Stimulated activated CD8-positive, alpha-beta memory T cell treated with anti-CD3 and anti-CD28 coated beads, Interleukin-15, amount 100 ng/mL, for 4 hours (primary cell): ENCODE measurements at regions not wholly inside any gene's neighbourhood (a gene's known extent, or its start where the extent isn't known, plus 50 kb on each side); places are given as distances from the start of the nearest gene placed in this dataset.
"Not testable (repeated sequence)": the region's sequence is repeated elsewhere in the genome, so short reads cannot be mapped to it uniquely, and the experiment has no call there.

Experiments
- DNase-seq, 2 donors: peaks; one replicate each; pipeline ENCODE4 v3.0.0-alpha.2; 2020; ENCODE audit warnings: low read depth in 2 of 2

DNA sequence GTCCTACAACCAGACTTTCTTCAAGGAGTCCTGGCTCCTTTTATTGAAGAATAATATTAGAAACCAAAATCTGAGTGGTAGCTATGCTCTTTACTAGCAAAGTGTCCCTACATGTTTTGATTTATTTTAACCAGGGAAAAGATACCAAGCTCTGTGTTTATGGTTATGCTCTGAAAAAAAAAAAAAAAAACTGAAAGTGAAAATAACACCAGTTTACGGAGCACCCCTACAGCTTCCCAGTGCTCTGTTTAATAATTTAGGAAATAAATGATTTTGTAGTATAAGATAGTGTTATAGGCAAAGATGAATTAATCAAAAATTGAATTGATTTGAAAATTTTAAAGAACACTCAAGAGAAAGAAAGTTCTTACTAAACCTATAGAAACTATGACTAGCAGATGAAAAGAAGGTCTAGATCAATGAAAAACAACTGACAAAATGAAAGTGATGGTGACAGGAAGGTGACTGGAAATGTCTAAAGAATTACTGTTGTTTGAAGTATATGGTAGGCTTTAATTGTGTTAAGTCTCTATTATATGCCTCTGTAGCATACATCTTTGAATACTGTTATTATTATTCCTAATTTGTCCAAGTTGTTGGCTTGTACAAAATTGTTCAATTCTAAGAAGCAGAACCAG lies 1698.4 kb upstream of the PCDH10 start:
- no peak for DNase-seq

DNA sequence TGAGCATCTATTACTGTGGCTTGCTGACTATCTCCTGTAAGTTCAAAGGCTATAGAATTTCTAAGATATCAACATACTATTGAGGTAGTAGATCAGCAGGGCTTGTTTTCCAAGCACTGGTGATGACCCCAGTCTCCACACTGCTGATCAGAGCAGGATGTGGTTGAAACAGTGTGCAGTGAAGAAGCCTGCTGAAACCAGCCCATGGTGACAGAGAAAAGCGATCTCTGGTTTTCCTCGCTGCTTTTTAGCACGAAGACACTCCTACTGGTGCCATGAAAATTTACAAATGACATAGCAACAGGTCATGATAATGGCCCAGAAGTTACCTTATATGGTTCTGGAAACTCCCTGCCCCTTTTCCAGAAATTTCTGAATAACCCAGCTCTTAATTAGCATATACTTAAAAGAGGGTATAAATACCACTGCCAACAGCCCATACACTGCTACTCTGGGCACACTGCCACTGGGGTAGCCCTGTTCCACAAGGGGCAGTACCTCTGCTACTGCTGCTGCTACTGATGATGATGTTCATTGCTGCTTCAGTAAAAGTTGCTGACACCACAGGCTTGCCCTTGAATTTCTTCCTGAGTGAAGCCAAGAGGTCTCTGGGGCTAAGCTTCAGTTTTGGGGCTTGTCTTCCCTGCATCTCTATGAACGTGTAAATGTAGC lies 1689.5 kb upstream of the PCDH10 start:
- no peak for DNase-seq

DNA sequence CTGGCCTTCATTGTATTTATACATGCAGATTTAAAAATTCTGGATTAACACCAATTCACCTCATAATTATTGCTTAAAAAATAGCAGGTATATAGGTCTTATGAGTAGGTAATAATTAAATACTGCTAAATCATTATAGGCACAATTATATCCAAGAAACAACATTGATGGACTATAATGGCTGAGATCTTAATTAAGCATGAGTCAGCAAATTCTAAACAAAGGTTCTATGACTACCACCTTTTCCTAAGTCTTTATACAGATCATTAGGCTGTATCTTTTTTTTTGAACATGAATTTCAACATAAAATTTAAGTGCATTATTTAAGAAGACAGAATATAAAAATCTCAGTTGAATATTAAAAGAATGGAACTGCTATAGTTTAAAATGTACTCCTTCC lies 1678.7 kb upstream of the PCDH10 start:
- DNase-seq: no peak

DNA sequence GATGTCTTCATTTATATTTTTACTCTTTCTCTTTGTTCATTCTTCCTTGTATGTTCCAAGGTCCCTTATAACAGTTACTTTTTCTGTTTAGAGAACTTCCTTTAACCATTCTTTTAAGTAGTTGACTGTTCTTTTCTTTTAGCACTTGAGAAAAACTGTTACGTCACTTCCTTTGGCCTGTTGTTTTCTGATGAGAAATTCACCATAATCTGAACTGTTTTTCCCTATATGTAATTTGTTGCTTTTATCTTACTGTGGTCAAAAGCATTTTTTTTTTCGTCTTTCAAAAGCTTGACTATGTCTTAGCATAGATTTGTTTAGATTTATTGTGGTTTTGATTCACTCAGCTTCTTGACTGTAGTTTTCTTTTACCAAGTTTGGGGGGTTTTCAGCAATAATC lies 1660.3 kb upstream of the PCDH10 start:
- no peak for DNase-seq

DNA sequence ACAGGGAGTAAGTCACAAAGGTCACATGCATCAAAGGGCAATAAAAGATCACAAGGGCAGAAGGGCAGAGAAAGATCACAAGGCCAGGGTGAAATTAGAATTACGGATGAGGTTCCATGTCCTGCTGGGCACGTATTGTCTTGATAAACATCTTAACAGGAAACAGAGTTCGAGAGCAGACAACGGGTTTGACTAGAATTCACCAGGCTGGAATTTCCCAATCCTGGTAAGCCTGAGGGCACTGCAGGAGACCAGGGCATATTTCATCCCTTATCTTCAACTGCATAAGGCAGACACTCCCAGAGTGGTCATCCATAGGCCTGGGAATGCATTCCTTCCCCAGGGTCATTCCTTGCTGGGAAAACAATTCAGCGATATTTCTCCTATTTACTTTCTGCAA lies 1652.9 kb upstream of the PCDH10 start:
- DNase-seq: not testable (repeated sequence)

DNA sequence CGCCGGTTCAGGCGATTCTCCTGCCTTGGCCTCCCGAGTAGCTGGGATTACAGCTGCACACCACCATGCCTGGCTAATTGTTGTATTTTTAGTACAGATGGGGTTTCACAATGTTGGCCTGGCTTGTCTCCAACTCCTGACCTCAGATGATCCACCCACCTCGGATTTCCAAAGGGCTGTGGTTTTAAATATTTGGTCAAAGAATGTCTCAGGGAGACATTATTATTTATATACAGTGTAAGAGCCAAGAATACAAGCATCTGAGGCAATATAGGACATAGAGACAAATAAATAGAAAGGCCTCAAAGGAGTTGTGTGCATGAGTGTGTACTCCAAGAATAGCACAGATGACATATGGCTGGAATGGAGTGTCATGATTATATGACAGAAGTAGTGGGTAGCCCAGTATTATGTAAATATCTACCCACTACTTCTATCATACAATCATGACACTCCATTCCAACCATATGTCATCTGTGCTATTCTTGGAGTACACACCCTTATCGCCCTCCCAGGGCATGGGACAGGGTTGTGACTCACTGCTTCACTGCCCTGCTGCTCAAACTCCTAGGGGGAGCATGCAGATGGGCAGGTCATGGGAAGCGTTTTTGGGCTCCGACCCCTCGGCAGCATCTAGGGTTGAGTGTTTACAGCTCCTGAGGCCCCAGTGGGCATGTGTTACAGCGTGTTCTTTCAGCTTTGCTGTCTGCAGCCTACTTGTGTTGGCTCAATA lies 1649.8 kb upstream of the PCDH10 start:
- DNase-seq: no peak

DNA sequence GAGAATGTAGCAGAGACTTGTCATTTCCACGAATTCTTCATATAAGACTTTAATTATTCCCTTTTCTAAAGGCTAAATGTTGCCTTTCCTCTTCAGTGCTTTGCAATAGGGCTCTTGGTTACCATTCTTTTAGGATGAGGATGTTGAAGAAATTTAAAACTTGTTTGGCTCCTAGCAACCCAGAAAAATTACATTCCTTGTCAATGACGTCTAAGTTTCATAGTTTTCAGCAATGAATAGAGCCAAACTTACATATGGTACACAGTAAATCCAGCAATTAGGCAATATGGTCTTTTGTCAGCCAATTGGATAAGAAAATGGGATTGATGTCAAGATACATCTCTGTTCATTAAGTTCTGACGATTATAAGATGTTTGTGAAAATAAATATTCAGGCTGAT lies 1639.6 kb upstream of the PCDH10 start:
- no peak for DNase-seq

DNA sequence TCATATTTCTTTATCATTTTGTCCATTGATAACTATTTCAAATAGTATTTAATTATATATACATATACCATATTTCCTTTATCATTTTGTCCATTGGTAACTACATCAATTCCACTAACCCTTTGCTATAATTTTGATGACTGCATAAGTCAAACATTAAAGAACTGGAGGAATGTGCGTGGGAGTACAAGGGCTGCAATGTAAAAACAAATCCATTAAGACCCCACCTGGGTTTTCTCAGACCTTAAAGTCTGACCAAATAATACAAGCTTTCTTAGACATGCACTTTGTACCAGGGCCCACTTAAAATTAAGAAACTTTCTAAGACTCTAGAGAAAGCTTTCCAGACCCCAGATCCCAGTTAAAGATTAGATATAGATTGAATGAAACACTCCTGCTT lies 1622.4 kb upstream of the PCDH10 start:
- no peak for DNase-seq

DNA sequence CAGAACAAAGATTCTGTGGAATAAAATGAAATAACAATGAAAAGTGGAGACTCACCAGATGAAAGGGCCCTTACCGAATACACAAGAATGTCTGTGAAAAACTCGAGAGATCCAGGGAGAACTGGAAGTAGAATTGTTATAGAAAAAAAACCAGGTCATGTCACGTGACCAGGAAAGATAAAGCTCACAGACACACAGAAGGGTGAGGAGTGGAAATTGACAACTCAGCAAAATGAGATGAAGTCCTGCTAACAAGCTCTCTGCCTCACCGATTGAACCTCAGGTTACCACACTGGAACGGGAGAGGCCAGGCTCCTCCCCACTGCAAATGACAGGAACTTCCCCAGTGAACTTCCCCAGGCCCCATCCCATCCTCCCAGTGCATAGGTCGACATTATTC lies 1618.0 kb upstream of the PCDH10 start:
- DNase-seq: no peak

DNA sequence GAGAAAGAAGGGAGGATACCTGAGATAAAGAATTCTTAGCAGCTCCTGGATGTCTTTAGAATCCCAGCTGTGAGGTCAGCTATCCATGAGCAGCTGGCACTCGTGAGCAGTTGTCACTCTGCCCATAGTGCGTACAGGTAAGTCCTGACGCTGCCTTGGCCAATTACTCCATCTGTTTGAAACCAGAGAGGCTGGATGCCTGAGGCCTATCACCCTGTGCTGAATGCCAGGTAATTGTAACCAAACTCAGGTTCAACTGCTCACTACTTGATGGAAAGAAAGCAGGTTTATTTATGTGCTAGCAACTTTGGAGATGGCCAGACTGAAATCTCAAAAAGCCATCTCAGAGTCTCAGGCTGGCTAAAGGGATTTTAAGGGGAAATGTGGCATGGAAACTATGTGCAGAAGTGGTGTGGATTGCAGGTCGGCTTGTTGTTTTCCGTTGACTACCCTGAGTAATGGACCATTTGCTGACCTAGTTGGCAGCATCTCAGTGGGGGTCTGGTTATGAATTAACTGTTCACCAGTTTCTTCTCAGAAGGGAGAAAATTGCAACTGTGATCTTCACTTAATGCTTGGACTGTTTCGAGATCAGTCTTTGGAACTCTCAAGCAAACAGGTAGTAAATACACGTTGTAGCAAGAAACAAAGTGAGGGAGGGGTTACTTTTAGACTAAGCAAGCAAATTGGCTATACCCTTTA lies 1614.0 kb upstream of the PCDH10 start:
- no peak for DNase-seq

DNA sequence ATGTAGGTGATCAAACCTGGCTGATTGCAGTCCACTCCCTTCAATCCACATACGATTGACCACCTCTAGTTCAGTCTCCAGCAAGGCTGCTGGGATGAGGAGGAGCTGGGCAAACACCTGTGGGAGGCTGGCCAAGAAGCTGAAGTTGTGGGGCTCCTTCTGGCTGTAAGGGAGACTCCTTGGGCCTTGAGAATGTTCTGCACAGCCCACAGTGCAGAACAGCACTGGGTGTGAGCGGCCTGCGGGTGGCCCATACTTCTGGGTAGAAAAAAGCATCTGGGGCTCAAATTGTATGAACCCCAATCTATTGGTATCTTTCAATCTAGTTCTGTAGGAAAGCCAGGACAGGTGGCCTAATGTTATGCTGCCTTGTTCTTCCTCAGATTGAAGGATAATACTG lies 1608.8 kb upstream of the PCDH10 start:
- no peak for DNase-seq

DNA sequence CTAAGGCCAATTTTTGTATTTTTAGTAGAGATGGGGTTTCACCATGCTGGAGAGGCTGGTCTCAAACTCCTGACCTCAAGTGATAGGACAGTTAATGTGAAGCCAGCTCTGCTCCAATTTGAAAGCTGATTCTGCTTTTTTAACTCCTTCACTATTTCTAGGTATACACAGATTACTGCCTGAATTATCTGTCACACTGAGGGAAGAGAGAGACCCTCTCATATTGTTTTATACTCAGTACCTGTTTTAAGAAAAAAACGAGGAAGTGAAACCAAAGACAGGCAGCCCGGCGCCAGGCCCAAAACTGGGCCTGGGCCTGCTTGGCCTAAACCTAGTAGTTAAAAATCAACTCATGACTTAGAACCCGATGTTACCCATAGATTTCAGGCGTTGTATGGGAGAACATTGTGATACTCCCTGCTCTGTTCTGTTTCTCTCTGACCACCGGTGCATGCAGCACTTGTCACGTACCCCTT lies 1601.5 kb upstream of the PCDH10 start:
- no peak for DNase-seq

DNA sequence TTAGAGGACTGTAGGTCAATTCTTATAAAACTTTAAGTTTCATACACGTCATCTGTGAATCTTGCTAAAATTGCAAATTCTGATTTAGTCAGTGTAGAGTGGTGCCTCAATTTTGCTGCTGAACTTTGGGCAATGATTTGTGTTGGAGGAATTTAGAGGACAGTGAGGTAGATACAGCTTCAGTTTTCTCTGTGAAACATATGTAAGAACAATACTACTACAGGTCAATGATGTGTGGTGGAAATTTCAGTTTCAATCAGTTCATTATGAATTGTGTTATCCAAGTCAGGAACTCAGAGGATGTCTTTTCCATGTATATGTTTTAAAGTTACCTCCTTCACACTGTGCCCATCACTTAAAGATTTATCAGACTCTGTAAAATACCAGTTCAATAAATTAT lies 1597.8 kb upstream of the PCDH10 start:
- DNase-seq: no peak

DNA sequence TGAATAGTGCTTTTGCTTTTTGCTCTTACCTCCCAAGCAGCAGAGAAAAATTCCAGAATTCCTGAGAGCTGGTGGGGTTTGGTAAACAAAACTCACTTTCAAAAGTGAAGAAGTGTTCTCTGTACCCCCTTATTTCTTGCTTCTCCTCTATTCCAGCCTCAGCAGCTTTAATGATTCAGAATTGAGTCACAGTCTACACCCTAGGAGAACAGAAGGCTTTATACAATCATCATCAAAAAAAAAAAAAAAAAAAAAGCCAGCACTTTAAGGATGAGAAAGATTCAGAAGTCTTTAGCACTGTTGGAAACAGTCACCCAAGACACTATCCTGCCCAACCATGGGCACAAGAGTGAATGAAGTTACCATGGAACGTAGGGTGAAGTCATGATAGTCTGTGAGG lies 1583.1 kb upstream of the PCDH10 start:
- DNase-seq: no peak

DNA sequence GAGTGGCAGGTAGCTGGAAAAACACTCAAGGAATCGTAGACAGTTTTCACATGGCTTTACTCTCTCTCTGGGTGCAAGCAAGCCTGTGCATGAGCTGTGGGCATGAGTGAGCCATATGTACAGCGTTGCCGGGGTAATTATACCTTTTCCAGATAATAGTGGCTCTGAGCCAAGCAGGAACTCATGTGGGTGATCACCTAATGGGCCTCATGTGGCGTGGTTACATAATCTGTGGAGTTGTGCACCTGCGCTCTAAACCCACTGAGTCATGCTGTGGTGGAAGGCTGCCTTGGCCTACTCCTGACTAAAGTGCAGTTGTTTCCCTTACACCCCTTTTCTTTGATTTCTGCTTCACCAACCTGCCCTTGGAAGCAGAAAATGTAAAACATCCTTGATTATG lies 1564.5 kb upstream of the PCDH10 start:
- no peak for DNase-seq

DNA sequence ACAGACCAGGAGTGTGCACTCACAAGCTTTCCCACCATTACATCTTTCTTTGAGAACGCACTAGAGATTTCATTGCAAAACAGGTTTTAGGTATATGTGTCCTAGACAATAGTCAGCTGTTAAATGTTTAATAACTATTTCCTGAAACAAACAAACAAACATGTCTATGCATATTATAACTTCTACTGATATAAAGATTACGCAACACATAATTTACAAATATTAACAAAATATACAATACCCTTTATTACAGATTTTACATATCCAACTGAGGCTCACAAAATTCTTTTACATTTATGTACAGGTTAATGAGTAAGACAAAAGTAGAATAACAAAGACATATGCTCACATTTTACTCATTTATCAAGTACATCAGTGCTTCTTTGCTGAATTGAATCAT lies 1554.0 kb upstream of the PCDH10 start:
- no peak for DNase-seq

DNA sequence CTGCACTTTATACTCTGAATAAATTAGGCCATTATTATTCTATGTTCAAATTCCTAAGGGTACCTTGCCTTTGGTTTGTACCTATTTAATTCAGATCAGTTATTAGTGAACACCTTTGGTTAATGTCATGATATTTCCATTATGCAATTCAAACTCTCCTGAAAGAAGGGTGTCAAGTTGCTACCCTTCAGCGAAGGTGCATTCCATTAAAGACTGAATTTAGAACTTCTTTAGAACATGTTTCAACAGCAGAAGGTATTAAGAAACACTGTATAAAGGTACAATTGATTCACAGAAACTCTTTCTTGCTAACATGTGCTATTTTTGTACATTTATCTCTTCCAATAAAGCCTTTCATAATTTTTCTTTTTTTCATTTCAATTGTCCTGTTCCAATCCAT lies 1545.4 kb upstream of the PCDH10 start:
- DNase-seq: no peak

DNA sequence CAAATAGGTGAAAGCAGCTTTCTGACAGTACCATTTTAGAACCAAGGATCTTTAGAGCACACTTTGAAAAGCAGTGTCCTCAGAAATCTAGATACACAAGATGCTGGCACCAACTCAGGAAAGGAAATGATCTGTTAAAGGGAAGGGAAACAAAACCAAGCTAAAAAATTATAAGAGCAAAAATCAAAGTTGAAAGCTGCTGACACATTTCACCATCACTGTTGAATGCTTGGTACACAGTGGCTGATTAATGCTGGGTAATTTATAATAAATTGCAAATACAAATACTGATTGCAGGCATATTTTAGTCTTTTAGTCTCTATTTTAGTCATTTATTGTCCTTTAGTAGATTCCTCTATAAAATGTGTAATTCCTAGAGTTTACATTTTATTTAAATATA lies 1540.1 kb upstream of the PCDH10 start:
- DNase-seq: no peak

DNA sequence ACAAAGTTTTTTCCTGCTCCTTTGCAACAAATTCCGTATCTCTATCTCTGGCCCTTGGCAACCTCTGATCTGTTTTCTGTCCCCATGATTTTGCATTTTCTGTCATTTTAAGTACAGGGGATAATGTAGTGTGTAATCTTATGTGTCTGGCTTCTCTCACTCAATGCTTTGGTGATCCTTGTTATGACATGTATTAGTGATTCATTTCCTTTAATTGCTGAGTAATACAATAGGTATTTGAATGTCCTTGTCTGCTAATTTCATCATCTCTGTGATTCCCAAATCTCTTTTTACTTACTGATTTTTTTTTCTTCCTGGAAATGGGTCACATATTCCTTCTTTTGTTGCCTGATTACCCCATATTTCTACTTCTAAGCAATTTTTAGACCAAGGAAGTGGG lies 1538.6 kb upstream of the PCDH10 start:
- not testable (repeated sequence) for DNase-seq

DNA sequence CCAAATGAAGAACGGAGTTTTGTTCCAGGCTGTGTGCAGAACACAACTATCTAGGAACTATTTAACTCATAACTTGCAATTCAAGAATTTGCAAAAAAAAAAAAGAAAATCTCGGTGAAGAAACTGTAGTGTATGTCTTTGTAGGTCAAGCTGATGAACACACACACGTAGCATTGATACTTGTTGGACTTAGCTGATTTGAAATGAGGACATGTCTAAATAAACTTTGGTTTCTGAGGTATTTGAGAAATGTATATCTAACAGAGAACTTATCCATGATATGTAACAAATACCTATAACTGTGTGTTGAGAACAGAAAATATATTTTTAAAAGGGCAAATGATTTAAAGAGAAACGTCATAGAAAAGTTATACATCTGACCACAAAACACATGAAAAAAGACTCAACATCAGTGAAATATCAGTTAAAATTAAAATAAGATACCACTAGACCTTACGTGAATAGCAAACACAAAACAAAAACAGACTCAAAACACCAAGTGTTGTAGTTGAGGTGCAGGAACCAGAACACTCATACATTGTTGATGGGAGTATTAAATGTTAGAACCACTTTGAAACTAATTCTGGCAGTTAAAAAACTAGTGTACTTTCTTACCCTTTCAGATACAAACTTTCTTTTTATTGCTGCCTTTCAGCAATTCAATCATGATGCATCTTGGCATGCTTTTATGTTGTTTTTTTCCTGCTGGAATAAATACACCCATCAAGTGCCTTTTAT lies 1535.8 kb upstream of the PCDH10 start:
- DNase-seq: no peak

DNA sequence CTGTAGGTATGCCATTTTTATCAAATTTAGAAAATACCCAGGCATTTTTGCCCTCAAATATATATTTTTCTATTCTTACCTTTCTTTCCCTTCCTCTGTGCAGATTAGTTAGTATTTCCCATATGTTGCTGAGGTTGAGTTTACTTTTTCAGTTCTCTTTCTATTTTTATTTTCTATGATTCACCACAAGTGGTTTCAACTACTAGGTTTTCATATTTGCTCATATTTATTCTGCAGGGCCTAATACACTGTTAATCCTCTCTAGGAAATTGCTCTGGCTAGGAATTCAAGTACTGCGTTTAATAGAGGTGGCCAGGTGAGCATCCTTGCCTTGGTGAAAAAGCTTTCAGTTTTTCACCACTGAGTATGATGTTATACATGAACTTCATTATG lies 1535.3 kb upstream of the PCDH10 start:
- DNase-seq: no peak

DNA sequence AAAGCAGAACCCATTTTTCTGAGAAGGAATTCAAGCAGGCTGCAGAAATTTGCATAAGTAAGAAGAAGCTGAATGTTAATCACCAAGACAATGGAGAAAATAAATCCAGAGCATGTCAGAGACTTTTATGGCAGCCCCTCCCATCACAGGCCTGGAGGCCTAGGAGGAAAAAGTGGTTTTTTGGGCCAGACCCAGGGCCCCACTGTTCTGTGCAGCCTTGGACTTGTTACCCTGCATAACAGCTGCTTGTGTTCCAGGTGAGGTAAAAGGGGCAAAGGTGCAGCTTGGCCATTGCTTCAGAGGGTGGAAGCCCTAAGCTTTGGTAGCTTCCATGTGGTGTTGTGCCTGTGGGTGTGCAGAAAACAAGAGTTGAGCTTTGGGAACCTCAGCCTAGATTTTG lies 1516.2 kb upstream of the PCDH10 start:
- no peak for DNase-seq
